T-helper 9 cell (primary cell): ENCODE measurements at regions not wholly inside any gene's neighbourhood (a gene's known extent, or its start where the extent isn't known, plus 50 kb on each side); places are given as distances from the start of the nearest gene placed in this dataset.
"Not testable (repeated sequence)": the region's sequence is repeated elsewhere in the genome, so short reads cannot be mapped to it uniquely, and the experiment has no call there.

Experiments used
- DNase-seq: peaks from one replicate; pipeline ENCODE4 v3.0.0-alpha.2; 2020

DNA sequence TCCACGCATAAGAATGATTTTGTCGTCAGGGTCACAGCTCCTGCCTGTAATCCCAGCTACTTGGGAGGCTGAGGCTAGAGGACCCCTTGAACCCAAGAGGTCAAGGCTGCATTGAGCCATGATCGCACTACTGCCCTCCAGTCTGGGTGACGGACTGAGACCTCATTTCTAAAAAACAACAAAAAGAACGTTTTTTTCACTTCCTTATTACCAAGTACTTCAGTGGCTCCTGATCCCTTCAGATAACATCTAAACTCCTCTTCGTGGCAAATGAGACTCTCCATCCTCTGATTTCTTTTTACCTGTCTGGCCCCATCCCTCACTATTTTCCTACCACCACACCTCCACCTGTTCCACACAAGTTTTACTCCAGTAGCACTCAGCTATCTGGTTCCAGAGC lies 105.4 kb upstream of the TLK1 start:
- no peak for DNase-seq

DNA sequence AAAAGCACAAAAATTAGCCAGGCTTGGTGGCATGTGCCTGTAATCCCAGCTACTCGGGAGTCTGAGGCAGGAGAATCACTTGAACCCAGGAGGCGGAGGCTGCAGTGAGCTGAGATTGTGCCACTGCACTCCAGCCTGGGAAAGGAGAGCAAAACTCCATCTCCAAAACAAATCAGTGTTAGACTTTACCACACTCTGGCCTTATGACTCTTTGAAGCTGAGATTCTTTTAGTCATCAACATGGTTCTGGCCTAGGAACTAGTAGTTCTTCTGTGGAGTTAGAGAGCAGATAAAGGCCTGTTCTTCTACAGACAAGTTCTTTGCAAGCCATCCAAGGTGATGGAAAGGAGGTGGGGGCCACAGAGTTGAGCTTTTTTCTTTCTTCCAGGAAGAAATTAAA lies 100.8 kb upstream of the TLK1 start:
- DNase-seq: not testable (repeated sequence)

DNA sequence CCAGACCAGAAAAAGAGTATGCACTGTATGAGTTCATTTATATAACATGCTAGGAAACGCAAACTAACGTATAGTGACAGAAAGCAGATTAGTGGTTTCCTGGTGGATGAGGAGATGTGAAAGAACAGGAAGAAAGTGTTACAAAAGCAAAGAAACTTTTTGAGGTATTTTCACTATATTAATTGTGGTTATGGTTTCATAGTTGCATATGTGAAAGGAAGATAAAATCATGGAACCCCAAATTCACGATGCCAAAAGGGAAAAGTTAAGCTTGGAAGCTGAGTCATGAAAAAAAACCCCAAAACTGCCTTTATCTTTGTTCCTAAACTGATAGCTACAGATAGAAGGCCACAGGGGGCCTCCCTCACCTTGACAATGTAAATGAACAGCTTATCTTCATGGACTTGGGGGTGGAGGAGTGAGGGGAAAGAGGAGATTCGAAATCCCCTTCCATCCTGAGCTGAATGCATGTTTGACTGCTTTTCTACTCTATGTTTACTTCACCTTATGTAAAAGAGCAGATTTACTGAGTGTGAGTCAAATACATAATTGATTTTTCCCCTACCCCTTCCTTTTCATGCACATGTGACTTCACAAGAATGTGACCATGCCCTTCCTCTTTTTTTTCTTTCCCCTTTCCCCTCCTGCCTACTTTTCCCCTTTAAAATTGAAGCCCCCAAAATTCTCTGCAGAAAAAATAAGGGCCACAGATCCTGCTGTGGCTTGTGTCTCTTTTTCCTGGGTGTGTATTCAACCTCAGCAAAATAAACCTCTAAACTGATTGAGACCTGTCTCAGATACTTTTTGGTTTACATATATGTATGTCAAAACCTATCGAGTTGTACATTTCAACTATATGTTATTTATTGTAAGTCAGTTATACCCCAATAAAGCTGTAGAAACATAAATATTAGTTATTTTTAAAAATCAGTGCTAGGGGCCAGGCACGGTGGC lies 100.1 kb upstream of the TLK1 start:
- DNase-seq: no peak

- DNase-seq: no peak
Measured at GRCh38 chr2:171254666-171255065, 94.0 kb upstream of the TLK1 start.

GRCh38 chr2:171253900-171254650 lies 93.4 kb upstream of the TLK1 start:
- no peak for DNase-seq

GRCh38 chr2:171253279-171253678 lies 92.6 kb upstream of the TLK1 start:
- no peak for DNase-seq

DNA sequence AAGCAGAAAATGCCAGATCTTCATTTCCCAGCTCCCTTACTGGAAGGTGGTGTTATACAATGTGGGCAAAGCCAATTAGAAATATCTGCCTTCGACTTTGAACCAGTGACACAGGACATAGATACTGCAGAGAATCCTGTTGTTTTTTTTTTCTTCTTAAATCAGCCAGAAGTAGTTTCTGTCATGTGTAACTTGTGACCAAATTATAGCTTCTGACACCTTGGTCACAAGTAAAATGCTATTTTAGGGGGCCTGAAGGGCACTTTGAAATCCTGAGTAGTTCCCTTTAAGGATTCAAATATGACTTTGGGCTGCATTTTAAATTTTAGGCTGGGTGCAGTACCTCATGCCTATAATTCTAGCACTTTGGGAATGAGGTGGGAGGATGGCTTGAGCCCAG lies 89.0 kb upstream of the TLK1 start:
- no peak for DNase-seq

DNA sequence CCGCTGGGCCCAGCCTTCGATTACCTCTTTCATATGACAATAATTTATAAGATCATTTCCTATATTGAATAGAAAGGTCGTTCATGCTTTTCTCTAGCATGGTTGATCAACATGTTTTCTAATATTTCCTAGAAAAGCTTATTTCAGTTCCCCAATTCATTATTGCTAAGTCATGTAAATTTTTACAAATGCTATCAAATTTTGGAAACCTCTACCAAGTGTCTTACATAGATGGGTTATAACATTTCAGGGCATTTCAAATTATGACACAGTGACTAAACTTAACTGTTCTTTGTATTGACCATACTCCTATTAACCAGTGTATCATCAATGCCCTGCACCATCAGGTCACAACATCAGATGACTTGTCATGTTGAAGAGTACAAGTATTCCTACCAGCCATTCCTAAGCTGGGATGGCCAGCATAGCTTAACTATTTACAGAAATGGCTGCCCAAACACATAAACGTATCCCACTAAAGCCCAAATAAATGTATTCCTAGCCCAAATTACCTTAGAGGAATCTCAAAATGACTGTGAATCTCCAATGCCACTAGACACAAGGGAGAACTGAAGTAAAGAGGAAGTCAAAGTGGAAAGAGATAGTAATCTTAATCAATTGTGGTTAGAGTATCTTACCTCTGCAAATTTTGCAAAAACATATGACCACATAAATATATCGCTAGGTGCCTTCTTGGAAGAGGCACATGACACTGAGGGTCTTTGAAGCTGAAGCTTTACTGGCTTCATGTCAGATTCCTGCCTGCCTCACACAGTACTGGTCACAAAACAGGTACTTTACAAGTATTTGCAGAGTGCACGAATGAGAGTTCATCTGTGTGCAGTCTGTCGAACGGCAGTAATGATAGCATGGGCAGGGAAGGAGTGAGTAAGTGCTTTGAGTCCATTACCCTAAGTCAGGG lies 87.3 kb upstream of the TLK1 start:
- no peak for DNase-seq

GRCh38 chr2:171244970-171245782 lies 84.5 kb upstream of the TLK1 start:
- DNase-seq: no peak

- DNase-seq: no peak
Measured at GRCh38 chr2:171244466-171244969, 83.8 kb upstream of the TLK1 start.

- no peak for DNase-seq
Measured at GRCh38 chr2:171241771-171242170, 81.1 kb upstream of the TLK1 start.

DNA sequence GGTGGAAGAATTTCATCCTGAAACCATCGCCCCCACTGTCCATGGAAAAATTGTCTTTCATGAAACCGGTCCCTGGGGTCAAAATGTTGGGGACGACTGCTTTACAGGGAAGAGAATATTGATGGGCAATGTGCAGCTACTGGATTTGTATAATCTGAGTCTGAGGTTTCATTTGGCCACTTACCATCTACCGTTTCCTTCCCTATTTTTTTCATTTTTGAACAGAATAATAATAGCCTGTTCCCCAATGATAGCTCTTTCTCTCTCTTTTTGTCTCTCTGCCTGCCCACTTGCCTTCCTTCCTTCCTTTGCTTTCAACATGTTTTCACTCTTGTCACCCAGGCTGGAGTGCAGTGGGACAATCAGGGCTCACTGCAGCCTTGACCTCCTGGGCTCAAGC lies 78.3 kb upstream of the TLK1 start:
- no peak for DNase-seq

DNA sequence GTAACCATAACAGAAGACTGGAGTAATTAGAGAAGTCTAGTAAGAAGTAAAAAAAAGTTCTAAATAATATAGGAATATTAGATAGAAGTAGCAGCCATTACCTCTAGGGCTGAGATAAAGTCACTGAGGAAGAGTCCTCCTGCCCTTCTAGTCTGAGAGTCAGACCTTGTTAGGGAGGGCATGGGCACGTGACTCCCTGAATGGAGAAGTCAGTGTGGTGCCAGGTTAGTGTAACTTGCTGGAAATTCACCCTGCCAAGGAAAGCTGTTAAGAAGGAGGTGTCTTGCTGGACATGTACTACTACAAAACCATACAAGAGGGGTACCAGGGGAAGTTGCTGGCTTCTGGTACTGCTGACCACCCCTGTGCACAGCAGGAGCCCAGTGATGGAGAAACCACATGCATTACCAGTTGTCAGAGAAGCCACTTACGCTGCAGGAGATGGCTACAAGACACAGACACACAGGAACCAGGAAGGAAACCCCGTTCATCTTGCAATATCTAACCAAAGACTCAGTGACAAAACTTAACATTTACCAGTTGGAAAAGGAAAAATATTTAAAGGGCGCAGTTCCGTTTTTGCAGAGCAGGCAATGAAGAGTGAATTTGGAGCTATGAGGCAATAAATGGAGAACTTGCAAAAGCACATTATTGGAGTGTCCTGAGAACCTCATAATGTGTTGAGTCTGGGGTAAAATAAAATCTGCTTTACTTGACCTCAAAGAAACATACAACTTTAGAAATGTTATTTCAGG lies 77.2 kb upstream of the TLK1 start:
- DNase-seq: no peak

GRCh38 chr2:171235262-171235881 lies 74.7 kb upstream of the TLK1 start:
- DNase-seq: no peak

GRCh38 chr2:171230176-171230575 lies 69.5 kb upstream of the TLK1 start:
- no peak for DNase-seq

GRCh38 chr2:171228826-171229225 lies 68.1 kb upstream of the TLK1 start:
- DNase-seq: no peak

DNA sequence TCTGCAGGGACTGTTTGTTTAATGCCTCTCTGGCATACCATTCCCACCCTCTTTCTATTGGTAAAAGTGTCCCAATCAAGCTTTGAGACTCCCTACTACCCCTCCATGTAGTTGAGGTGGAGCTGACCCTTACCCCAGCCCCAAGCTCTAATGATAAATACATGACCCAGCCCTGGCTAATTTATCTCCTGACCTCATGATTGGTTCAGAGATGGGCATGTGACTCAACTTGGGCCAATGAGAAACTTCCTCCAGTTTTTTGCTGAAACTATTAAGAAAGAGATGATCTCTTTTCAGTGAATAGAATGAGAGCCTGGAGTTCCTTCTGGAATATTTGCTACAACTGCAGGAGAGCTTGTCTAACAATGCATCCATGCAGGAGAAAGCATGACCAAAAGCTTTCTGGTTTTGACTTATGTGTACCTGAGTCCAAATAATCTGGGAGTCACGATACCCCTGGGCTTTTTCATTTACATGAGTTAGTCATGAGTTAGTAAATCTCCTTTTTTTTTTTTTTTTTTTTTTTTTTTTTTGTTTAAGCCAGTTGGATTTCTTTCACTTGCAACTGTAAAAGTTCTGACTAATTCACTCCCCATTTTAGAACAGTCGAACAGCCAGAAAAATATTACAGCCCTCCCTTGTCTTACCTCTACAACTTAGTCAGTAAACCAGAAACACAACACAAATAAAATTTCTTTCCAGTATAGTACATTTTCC lies 66.5 kb upstream of the TLK1 start:
- DNase-seq: no peak

DNA sequence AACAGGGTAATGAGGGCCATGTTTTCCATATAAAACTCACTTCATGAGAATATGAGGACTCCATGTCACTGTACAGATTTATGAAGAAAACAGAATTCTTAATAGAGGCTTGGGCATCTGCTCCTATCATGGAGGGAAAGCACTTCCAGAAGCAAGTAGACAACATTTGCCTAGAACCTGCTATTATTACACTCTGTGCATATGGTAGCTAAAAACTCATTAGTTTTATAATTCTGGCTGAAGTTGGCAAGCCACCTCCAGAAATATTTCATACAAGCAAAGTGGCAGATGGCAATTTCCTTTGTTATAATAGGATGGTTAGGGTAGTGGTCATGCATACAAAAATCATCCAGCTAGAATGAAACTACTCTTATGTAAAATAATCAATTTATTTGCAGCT lies 65.8 kb upstream of the TLK1 start:
- no peak for DNase-seq

DNA sequence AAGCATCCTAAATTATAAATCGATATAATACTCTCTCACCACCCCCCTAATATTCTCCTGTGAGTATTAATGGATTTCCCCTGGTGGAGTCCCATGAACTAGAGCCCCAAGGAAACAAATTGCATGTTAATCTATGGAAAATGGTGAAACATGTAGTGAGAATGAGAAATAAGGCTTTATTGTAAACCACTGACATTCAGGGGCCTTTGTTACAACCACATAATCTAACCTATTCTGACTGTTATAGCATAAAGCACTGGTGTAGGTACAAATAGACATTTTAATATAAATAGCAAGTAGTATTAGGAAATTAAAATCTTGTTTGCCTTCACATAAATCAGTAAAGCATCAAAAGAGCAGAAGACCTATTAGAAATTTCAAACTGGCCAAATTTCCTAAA lies 65.3 kb upstream of the TLK1 start:
- DNase-seq: no peak
